B cell (primary cell): ENCODE measurements at regions not wholly inside any gene's neighbourhood (a gene's known extent, or its start where the extent isn't known, plus 50 kb on each side); places are given as distances from the start of the nearest gene placed in this dataset.

Experiments
- ATAC-seq: fragments of 200-7000 bp; cut with Tn5 transposase; one replicate; pipeline ENCODE4 v1.10.0; 2021; ENCODE audit warnings: low read depth, mild to moderate bottlenecking, moderate number of reproducible peaks, moderate library complexity
- CTCF ChIA-PET: fragments of 350-600 bp; sonication (Branson Sonifier 250); formaldehyde crosslinking; loops from one replicate; lab custom pipeline; 2021; ENCODE audit warnings: antibody characterized with exemption, inconsistent platforms; lab: Charles Lee
- POLR2A ChIA-PET: fragments of 350-600 bp; sonication (Branson Sonifier 250); formaldehyde crosslinking; loops from one replicate; lab custom pipeline; 2021; ENCODE audit warnings: antibody characterized with exemption; lab: Charles Lee
- DNase-seq: peaks from one replicate; pipeline ENCODE4 v3.0.0; 2013
- H2AFZ ChIP-seq: 2 replicates; pipeline ENCODE4 v1.6.1; 2012; ENCODE audit warnings: mild to moderate bottlenecking, low read depth, low read length; ENCODE audit not compliant: insufficient read depth, poor library complexity, severe bottlenecking
- H3K27ac ChIP-seq, 2 donors: 1 replicate in 1 of 2; 2 replicates in 1 of 2; pipeline ENCODE4 v1.5.1; 2012 to 2013; ENCODE audit warnings: low read length in 2 of 2, mild to moderate bottlenecking in 2 of 2, moderate library complexity in 1 of 2
- H3K27me3 ChIP-seq, 4 experiments: fragments of 200-600 bp in 1 of 4; sonication (generic) in 1 of 4; replicated peaks in 1 of 4; 1 replicate in 2 of 4; 2 replicates in 2 of 4; pipeline versions ENCODE4 v1.6.1 to v1.7.0; 2013 to 2016; ENCODE audit warnings: low read length in 3 of 4, mild to moderate bottlenecking in 2 of 4, mixed read lengths in 1 of 4, moderate library complexity in 1 of 4; ENCODE audit not compliant: insufficient read depth in 4 of 4, control insufficient read depth in 3 of 4; ENCODE audit errors: control extremely low read depth in 1 of 4
- H3K36me3 ChIP-seq, 2 experiments: replicated peaks in 1 of 2; 1 replicate in 1 of 2; 2 replicates in 1 of 2; pipeline versions ENCODE4 v1.6.1 to v1.7.1; 2013; ENCODE audit warnings: low read length in 1 of 2; ENCODE audit not compliant: insufficient read depth in 2 of 2, control insufficient read depth in 1 of 2; ENCODE audit errors: control extremely low read depth in 1 of 2, extremely low read depth in 1 of 2
- H3K4me1 ChIP-seq, 2 donors: fragments of 200-600 bp in 1 of 2; sonication (generic) in 1 of 2; 1 replicate in 1 of 2; 2 replicates in 1 of 2; pipeline versions ENCODE4 v1.5.1 to v1.6.1; 2013 to 2017; ENCODE audit warnings: low read length in 2 of 2; ENCODE audit not compliant: control insufficient read depth in 2 of 2, insufficient read depth in 2 of 2
- H3K4me2 ChIP-seq: replicated peaks from 2 replicates; pipeline ENCODE3; 2012; ENCODE audit warnings: mild to moderate bottlenecking, low read depth, low read length; ENCODE audit not compliant: poor library complexity, severe bottlenecking
- H3K4me3 ChIP-seq, 5 experiments: fragments of 200-600 bp in 1 of 5; sonication (generic) in 1 of 5; 1 replicate in 3 of 5; 2 replicates in 2 of 5; pipeline versions ENCODE4 v1.5.1 to v1.7.0; 2011 to 2016; ENCODE audit warnings: low read length in 4 of 5, mild to moderate bottlenecking in 4 of 5, low read depth in 2 of 5, control low read depth in 1 of 5, moderate library complexity in 1 of 5; ENCODE audit not compliant: insufficient read depth in 1 of 5; ENCODE audit errors: control extremely low read depth in 1 of 5, extremely low read depth in 1 of 5
- H3K79me2 ChIP-seq: fragments of 200-600 bp; sonication (generic); one replicate; pipeline ENCODE4 v1.6.0; 2016; ENCODE audit warnings: low read length; ENCODE audit not compliant: control insufficient read depth, insufficient read depth
- H3K9ac ChIP-seq: fragments of 200-600 bp; sonication (generic); 2 replicates; pipeline ENCODE4 v1.6.1; 2017; ENCODE audit warnings: mild to moderate bottlenecking, low read length, moderate library complexity
- H3K9me3 ChIP-seq, 3 donors: one replicate each; pipeline versions ENCODE4 v1.6.1 to v1.7.1; 2013; ENCODE audit warnings: low read length in 2 of 3; ENCODE audit not compliant: control insufficient read depth in 2 of 3, insufficient read depth in 1 of 3; ENCODE audit errors: control extremely low read depth in 1 of 3
- H4K20me1 ChIP-seq: 2 replicates; pipeline ENCODE4 v1.6.0; 2012; ENCODE audit warnings: mild to moderate bottlenecking, low read length; ENCODE audit not compliant: insufficient read depth, control insufficient read depth, poor library complexity, severe bottlenecking
- H3K27ac Mint-ChIP-seq: one replicate; pipeline ENCODE4 v1.8.0; 2021; ENCODE audit warnings: mixed read lengths
- H3K27me3 Mint-ChIP-seq: one replicate; pipeline ENCODE4 v1.8.0; 2021; ENCODE audit warnings: mixed read lengths
- H3K4me1 Mint-ChIP-seq: one replicate; pipeline ENCODE4 v1.8.0; 2021; ENCODE audit warnings: mixed read lengths
- H3K4me3 Mint-ChIP-seq: one replicate; pipeline ENCODE4 v1.8.0; 2021; ENCODE audit warnings: mixed read lengths
- H3K9me3 Mint-ChIP-seq: one replicate; pipeline ENCODE4 v1.8.0; 2022; ENCODE audit warnings: mixed read lengths; ENCODE audit not compliant: insufficient read depth
- EZH2 ChIP-seq: IDR thresholded peaks from 2 replicates; pipeline ENCODE4 v1.6.1; 2012; ENCODE audit warnings: borderline replicate concordance, low read depth, mild to moderate bottlenecking, moderate library complexity, low read length; ENCODE audit not compliant: insufficient read depth, poor library complexity, severe bottlenecking
- WGBS: methylation state at CpG from one replicate; pipeline ENCODE4 v1.1.5; 2013; ENCODE audit warnings: missing lambda C conversion rate; ENCODE audit not compliant: insufficient coverage; 5-methylcytosine and 5-hydroxymethylcytosine counted together
- intact Hi-C: fragments of 100-400 bp; cut with micrococcal nuclease; formaldehyde crosslinking; loops from one replicate; pipeline ENCODE4 v1.10.0; 2022
- TF ChIP-seq, protein P1 (sequence below): fragments of 200-600 bp; IDR thresholded peaks from one replicate; pipeline ENCODE4 v1.8.0; 2022; ENCODE audit warnings: antibody characterized with exemption, mild to moderate bottlenecking

DNA sequence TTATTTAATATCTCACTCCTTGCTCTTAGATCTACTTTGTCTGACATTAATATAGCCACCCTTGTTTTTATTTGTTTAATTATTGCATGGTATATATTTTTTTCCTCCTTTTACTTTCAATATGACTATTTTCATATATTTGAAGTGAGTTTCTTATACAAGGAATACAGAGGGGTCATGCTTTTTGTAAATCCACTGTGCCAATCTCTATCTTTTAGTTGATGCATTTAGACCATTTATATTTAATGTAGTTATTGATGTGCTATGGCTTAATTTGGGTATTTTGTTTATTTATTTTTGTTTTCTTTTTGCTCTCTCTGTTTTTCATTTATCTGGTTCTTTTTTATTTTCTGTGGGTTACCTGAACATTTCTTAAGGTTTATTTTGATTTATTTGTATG is 750.6 kb downstream of the TMEM182 start:
- ChIA-PET CTCF (no interaction called here), POLR2A (no interaction called here)
- Histone ChIP-seq H3K27ac (no peak overlapping the region), H3K4me2 (no peak overlapping the region), H3K79me2 (no peaks in the 10 kb centered on the region), H3K9me3 (peaks cover 0 to 2% (median 0%) of the 10 kb centered on the region in 3 donors), H3K4me3 (no peak overlapping the region), H3K9ac (no peak overlapping the region), H2AFZ (no peak overlapping the region), H3K36me3 (no peaks in the 10 kb centered on the region), H3K4me1 (no peaks in the 10 kb centered on the region), H4K20me1 (no peaks in the 10 kb centered on the region), H3K27me3 (no peaks in the 10 kb centered on the region)
- Mint-ChIP-seq H3K27ac (no peak overlapping the region), H3K4me3 (no peak overlapping the region), H3K4me1 (no peaks in the 10 kb centered on the region), H3K9me3 (peaks cover 4% of the 10 kb centered on the region), H3K27me3 (no peaks in the 10 kb centered on the region)
- intact Hi-C loops = no loop called here
- TF ChIP-seq EZH2 = no peak
- TF ChIP-seq, protein P1, sequence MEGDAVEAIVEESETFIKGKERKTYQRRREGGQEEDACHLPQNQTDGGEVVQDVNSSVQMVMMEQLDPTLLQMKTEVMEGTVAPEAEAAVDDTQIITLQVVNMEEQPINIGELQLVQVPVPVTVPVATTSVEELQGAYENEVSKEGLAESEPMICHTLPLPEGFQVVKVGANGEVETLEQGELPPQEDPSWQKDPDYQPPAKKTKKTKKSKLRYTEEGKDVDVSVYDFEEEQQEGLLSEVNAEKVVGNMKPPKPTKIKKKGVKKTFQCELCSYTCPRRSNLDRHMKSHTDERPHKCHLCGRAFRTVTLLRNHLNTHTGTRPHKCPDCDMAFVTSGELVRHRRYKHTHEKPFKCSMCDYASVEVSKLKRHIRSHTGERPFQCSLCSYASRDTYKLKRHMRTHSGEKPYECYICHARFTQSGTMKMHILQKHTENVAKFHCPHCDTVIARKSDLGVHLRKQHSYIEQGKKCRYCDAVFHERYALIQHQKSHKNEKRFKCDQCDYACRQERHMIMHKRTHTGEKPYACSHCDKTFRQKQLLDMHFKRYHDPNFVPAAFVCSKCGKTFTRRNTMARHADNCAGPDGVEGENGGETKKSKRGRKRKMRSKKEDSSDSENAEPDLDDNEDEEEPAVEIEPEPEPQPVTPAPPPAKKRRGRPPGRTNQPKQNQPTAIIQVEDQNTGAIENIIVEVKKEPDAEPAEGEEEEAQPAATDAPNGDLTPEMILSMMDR = no peak
- no peak for ATAC-seq
- no peak for DNase-seq

DNA sequence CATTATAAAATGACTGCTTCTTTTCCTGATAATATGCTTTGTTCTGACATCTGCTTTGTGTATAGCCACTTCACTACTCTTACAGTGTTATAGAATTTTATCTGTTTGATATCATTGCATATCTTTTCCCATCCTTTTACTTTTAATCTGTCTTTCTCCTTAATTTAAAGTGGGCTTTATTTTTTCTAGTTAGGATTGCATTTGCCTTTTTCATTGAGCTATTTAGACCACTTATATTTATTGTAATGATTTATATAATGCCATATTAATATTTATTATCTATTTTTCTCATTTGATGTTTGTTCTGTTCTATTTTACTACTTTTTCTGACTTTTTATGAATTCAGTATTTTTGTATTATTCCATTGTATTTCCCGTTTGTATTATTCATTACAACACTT is 758.7 kb downstream of the TMEM182 start:
- Mint-ChIP-seq H3K4me1 (no peaks in the 10 kb centered on the region), H3K4me3 (no peak overlapping the region), H3K27me3 (no peaks in the 10 kb centered on the region), H3K27ac (no peak overlapping the region), H3K9me3 (no peaks in the 10 kb centered on the region)
- WGBS = no CpG with 5 or more reads among the region's 1 CpG
- Histone ChIP-seq H3K9me3 (no peaks in the 10 kb centered on the region), H3K36me3 (no peaks in the 10 kb centered on the region), H3K4me3 (no peak overlapping the region), H3K4me1 (no peaks in the 10 kb centered on the region), H3K9ac (no peak overlapping the region), H3K4me2 (no peak overlapping the region), H3K79me2 (no peaks in the 10 kb centered on the region), H3K27me3 (no peaks in the 10 kb centered on the region), H4K20me1 (no peaks in the 10 kb centered on the region), H2AFZ (no peak overlapping the region), H3K27ac (no peak overlapping the region)
- ChIA-PET CTCF (no interaction called here), POLR2A (no interaction called here)
- intact Hi-C loops = no loop called here
- no peak for DNase-seq
- TF ChIP-seq, protein P1 = no peak
- no peak for TF ChIP-seq EZH2
- ATAC-seq = no peak
